SU-DHL-6 (cell line): ENCODE measurements at regions not wholly inside any gene's neighbourhood (a gene's known extent, or its start where the extent isn't known, plus 50 kb on each side); places are given as distances from the start of the nearest gene placed in this dataset.

ENCODE experiments used
- EZH2phosphoT487 ChIP-seq: fragments of 200-600 bp; sonication (generic), shearing (Covaris generic); conservative IDR thresholded peaks from 2 replicates; pipeline ENCODE4 v1.6.1; 2018; ENCODE audit warnings: mild to moderate bottlenecking, antibody characterized with exemption, low read length, moderate library complexity, mixed read lengths
- TF ChIP-seq, protein P1 (sequence below): fragments of 200-600 bp; sonication (generic); IDR thresholded peaks from one replicate; pipeline ENCODE4 v1.5.1; 2017; ENCODE audit warnings: antibody characterized with exemption, mild to moderate bottlenecking, low read length, moderate library complexity; ENCODE audit not compliant: insufficient read depth, poor library complexity, severe bottlenecking

DNA sequence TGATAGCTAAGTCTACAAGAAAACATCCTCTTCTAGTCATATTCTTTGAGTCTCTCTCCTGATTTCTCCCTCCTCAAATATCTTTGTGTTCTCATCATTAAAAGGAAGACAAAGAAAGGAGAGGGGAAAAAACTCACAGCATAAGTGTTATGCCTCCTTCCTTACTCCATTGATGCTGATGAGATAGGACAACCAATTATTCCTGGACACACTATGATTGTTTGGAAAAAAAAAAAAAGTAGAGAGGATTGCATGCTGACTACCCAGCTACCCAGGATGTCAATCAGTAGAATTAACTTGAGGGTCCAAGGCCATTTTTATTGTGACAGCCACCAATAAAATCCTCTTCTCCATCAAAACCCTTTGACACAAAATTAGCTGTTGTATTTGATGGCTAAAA, 299.1 kb upstream of the CDH8 start:
- TF ChIP-seq, protein P1, sequence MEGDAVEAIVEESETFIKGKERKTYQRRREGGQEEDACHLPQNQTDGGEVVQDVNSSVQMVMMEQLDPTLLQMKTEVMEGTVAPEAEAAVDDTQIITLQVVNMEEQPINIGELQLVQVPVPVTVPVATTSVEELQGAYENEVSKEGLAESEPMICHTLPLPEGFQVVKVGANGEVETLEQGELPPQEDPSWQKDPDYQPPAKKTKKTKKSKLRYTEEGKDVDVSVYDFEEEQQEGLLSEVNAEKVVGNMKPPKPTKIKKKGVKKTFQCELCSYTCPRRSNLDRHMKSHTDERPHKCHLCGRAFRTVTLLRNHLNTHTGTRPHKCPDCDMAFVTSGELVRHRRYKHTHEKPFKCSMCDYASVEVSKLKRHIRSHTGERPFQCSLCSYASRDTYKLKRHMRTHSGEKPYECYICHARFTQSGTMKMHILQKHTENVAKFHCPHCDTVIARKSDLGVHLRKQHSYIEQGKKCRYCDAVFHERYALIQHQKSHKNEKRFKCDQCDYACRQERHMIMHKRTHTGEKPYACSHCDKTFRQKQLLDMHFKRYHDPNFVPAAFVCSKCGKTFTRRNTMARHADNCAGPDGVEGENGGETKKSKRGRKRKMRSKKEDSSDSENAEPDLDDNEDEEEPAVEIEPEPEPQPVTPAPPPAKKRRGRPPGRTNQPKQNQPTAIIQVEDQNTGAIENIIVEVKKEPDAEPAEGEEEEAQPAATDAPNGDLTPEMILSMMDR, result no peak
- TF ChIP-seq EZH2phosphoT487, result no peak
